Stomach (tissue), 4 donors: ENCODE measurements at regions not wholly inside any gene's neighbourhood (a gene's known extent, or its start where the extent isn't known, plus 50 kb on each side); places are given as distances from the start of the nearest gene placed in this dataset.

Experiments used
- CTCF ChIP-seq, 7 experiments: fragments of 450-650 bp in 4 of 7; fragments of 200-600 bp in 3 of 7; sonication (generic) in 3 of 7; IDR thresholded peaks; one replicate each; pipeline ENCODE4 v1.5.1; 2016 to 2019; ENCODE audit warnings: antibody characterized with exemption in 7 of 7, control low read depth in 2 of 7, mild to moderate bottlenecking in 1 of 7
- POLR2AphosphoS5 ChIP-seq, 3 donors: sonication (generic); formaldehyde crosslinking; IDR thresholded peaks; one replicate each; pipeline ENCODE4 v1.6.1; 2016; ENCODE audit warnings: antibody characterized with exemption in 3 of 3

- TF ChIP-seq CTCF (IDR thresholded peaks at IDR 0.05) (no peak), POLR2AphosphoS5 (IDR thresholded peaks at IDR 0.05) (no peak)
These were observed 200.5 kb downstream of the HINT1 start for GRCh38 chr5:130964231-130965202.
